Mesendoderm (in vitro differentiated cells): ENCODE measurements at regions not wholly inside any gene's neighbourhood (a gene's known extent, or its start where the extent isn't known, plus 50 kb on each side); places are given as distances from the start of the nearest gene placed in this dataset.
A peak's percentile ranks its signal among the peaks of the same experiment; 100 is the strongest.

ENCODE experiments used
- DNase-seq: peaks from one replicate; pipeline ENCODE4 v3.0.0; 2013
- H2AK5ac ChIP-seq: 2 replicates; pipeline ENCODE4 v1.6.1; 2013; ENCODE audit warnings: low read length, inconsistent platforms
- H2BK120ac ChIP-seq: 2 replicates; pipeline ENCODE4 v1.6.1; 2013; ENCODE audit warnings: low read depth, mild to moderate bottlenecking, low read length, moderate library complexity, mixed read lengths
- H2BK15ac ChIP-seq: replicated peaks from 2 replicates; pipeline ENCODE4 v1.6.1; 2013; ENCODE audit warnings: low read depth, mild to moderate bottlenecking, moderate library complexity
- H2BK5ac ChIP-seq: 2 replicates; pipeline ENCODE4 v1.6.1; 2013; ENCODE audit warnings: low read length, inconsistent platforms
- H3K18ac ChIP-seq: 2 replicates; pipeline ENCODE4 v1.6.1; 2013; ENCODE audit warnings: mild to moderate bottlenecking, low read length, mixed read lengths
- H3K23ac ChIP-seq: one replicate; pipeline ENCODE4 v1.6.1; 2013; ENCODE audit warnings: low read length
- H3K27ac ChIP-seq: 2 replicates; pipeline ENCODE4 v1.5.1; 2013; ENCODE audit warnings: low read depth, mild to moderate bottlenecking, inconsistent platforms, low read length, moderate library complexity
- H3K27me3 ChIP-seq: 2 replicates; pipeline ENCODE4 v1.6.1; 2013; ENCODE audit warnings: low read length, control low read depth, mild to moderate bottlenecking, inconsistent platforms; ENCODE audit not compliant: insufficient read depth, poor library complexity
- H3K36me3 ChIP-seq: 2 replicates; pipeline ENCODE4 v1.6.1; 2013; ENCODE audit warnings: low read length, inconsistent platforms; ENCODE audit not compliant: control insufficient read depth, insufficient read depth
- H3K4ac ChIP-seq: one replicate; pipeline ENCODE4 v1.6.1; 2013; ENCODE audit warnings: low read depth, mild to moderate bottlenecking, low read length, moderate library complexity
- H3K4me1 ChIP-seq: 2 replicates; pipeline ENCODE4 v1.6.1; 2013; ENCODE audit warnings: low read depth, low read length, inconsistent platforms; ENCODE audit not compliant: control insufficient read depth
- H3K4me2 ChIP-seq: 2 replicates; pipeline ENCODE4 v1.6.1; 2013; ENCODE audit warnings: low read length
- H3K4me3 ChIP-seq: 2 replicates; pipeline ENCODE4 v1.5.1; 2013; ENCODE audit warnings: mild to moderate bottlenecking, low read length
- H3K56ac ChIP-seq: one replicate; pipeline ENCODE4 v1.6.1; 2013; ENCODE audit warnings: low read length
- H3K79me1 ChIP-seq: 2 replicates; pipeline ENCODE4 v1.6.1; 2013; ENCODE audit warnings: low read length, inconsistent platforms
- H3K79me2 ChIP-seq: 2 replicates; pipeline ENCODE4 v1.6.1; 2013; ENCODE audit warnings: mild to moderate bottlenecking, low read length; ENCODE audit not compliant: control insufficient read depth, insufficient read depth
- H3K9ac ChIP-seq: 2 replicates; pipeline ENCODE4 v1.6.1; 2013; ENCODE audit warnings: low read length, inconsistent platforms
- H4K5ac ChIP-seq: one replicate; pipeline ENCODE4 v1.6.1; 2013; ENCODE audit warnings: low read length
- H4K8ac ChIP-seq: one replicate; pipeline ENCODE4 v1.6.1; 2013; ENCODE audit warnings: low read depth, mild to moderate bottlenecking, control low read depth, low read length, moderate library complexity
- WGBS: extraction: QIAGEN DNeasy Blood & Tissue Kit; methylation state at CpG from one replicate; pipeline ENCODE4 v1.1.7; 2013; ENCODE audit warnings: low lambda C conversion rate, missing lambda C conversion rate; ENCODE audit not compliant: insufficient coverage; ENCODE audit errors: extremely low coverage; 5-methylcytosine and 5-hydroxymethylcytosine counted together

DNA sequence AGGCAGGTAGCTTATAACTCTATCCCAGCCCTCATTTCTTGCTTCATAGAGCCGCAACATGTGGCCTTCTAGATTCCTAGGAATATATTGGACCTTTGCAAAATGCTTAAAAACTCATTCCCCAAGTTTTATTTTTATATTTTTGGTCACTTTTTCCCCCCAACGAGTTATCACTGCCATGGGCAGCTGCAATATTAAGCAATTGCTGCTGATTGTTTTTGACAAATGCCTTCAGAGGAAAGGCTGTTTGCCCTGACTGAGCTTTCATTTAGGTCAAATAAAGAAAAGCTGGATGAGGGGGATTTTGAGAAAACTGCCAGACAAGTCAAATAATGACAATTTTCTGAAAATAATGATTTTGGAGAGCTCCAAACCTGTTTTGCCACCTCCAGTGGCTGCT lies 976.9 kb upstream of the MBL2 start:
- H3K36me3 ChIP-seq: no peaks in the 10 kb centered on the region
- H2AK5ac ChIP-seq: no peak overlapping the region
- H2BK5ac ChIP-seq: no peak overlapping the region
- H3K27ac ChIP-seq: no peak overlapping the region
- no peak overlapping the region for H3K18ac ChIP-seq
- no peaks in the 10 kb centered on the region for H3K27me3 ChIP-seq
- H2BK15ac ChIP-seq: no peak overlapping the region
- H4K8ac ChIP-seq: no peak overlapping the region
- H3K4ac ChIP-seq: no peak overlapping the region
- no peaks in the 10 kb centered on the region for H3K4me1 ChIP-seq
- H3K23ac ChIP-seq: no peak overlapping the region
- H3K79me1 ChIP-seq: no peaks in the 10 kb centered on the region
- no peak overlapping the region for H2BK120ac ChIP-seq
- no peaks in the 10 kb centered on the region for H3K79me2 ChIP-seq
- H3K4me3 ChIP-seq: no peak overlapping the region
- H3K56ac ChIP-seq: no peak overlapping the region
- no peak for DNase-seq
- H3K9ac ChIP-seq: no peak overlapping the region
- no peak overlapping the region for H3K4me2 ChIP-seq
- H4K5ac ChIP-seq: no peak overlapping the region
- no CpG with 5 or more reads among the region's 2 CpGs for WGBS

DNA sequence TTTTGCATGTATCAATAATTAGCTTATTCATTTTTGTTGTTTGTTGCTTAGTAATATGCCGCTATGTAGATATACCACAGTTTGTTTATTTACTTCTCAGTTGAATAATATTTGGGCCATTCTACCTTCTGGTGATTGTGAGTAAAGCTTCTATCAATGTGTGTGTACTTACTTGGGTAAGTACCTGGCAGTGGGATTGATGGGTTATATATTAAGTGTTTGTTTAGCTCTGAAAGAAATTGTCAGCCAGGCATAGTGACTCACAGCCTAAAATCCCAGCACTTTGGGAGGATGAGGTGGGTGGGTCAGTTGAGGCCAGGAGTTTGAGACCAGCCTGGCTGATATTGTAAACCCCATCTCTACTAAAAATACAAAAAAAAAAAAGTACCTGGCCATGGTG lies 975.7 kb upstream of the MBL2 start:
- no peak overlapping the region for H3K4ac ChIP-seq
- no CpG with 5 or more reads among the region's 1 CpG for WGBS

DNA sequence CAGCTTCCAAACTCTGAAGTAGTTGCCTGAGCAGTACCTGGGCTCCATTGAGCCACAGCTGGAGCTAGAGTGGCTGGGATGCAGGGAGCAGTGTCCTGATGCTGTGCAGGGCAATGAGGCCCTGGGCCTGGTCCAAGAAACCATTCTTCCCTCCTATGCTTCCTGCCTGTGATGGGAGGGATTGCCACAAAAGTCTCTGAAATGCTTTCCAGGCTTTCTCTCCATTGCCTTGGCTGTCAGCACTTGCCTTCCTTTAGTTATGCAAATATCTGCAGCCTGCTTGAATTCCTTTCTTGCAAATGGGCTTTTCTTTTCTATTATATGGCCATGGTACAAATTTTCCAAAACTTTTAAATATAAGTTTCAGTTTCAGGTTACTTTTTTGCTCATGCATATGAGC lies 972.2 kb upstream of the MBL2 start:
- no peak overlapping the region for H2BK120ac ChIP-seq
- no peak overlapping the region for H3K27ac ChIP-seq
- H4K8ac ChIP-seq: no peak overlapping the region
- H2BK15ac ChIP-seq: no peak overlapping the region
- no peaks in the 10 kb centered on the region for H3K27me3 ChIP-seq
- H3K4me3 ChIP-seq: no peak overlapping the region
- H3K4me2 ChIP-seq: no peak overlapping the region
- H2BK5ac ChIP-seq: no peak overlapping the region
- no peak overlapping the region for H3K18ac ChIP-seq
- DNase-seq: peak; percentile 16
- no peaks in the 10 kb centered on the region for H3K4me1 ChIP-seq
- H3K4ac ChIP-seq: no peak overlapping the region
- H3K23ac ChIP-seq: no peak overlapping the region
- no peaks in the 10 kb centered on the region for H3K79me2 ChIP-seq
- H3K56ac ChIP-seq: no peak overlapping the region
- no peak overlapping the region for H4K5ac ChIP-seq
- no peak overlapping the region for H2AK5ac ChIP-seq
- H3K79me1 ChIP-seq: no peaks in the 10 kb centered on the region
- no peak overlapping the region for H3K9ac ChIP-seq
- no peaks in the 10 kb centered on the region for H3K36me3 ChIP-seq

More for the DNA sequence above, 975.7 kb upstream of the MBL2 start:
- Histone ChIP-seq H3K23ac (no peak overlapping the region), H3K79me1 (no peaks in the 10 kb centered on the region), H3K36me3 (no peaks in the 10 kb centered on the region), H3K56ac (no peak overlapping the region), H2BK5ac (no peak overlapping the region), H3K27me3 (no peaks in the 10 kb centered on the region), H3K18ac (no peak overlapping the region), H3K4me3 (no peak overlapping the region), H2BK15ac (no peak overlapping the region), H2AK5ac (no peak overlapping the region), H4K8ac (no peak overlapping the region), H3K9ac (no peak overlapping the region), H2BK120ac (no peak overlapping the region), H4K5ac (no peak overlapping the region), H3K27ac (no peak overlapping the region), H3K4me1 (no peaks in the 10 kb centered on the region), H3K4me2 (no peak overlapping the region), H3K79me2 (no peaks in the 10 kb centered on the region)
- no peak for DNase-seq

DNA sequence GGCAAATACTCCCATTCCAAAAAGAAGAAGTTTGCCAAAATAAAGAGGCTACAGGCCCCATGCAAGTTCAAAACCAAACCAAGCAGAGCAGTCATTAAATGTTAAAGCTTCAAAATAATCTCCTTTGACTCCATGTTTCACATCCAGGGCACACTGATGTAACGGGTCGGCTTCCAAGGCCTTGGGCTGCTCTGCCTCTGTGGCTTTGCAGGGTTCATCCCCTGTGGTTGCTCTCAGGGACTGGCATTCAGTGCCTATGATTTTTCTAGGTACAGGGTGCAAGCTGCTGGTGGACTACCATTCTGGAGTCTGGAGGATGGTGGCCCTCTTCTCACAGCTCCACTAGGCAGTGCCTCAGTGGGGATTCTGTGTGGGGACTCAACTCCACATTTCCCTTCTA lies 971.6 kb upstream of the MBL2 start:
- no CpG with 5 or more reads among the region's 2 CpGs for WGBS
- Histone ChIP-seq H3K27me3 (no peaks in the 10 kb centered on the region), H3K36me3 (no peaks in the 10 kb centered on the region), H3K9ac (no peak overlapping the region), H3K4me3 (no peak overlapping the region), H3K4me2 (no peak overlapping the region), H2BK15ac (no peak overlapping the region), H4K8ac (no peak overlapping the region), H3K23ac (no peak overlapping the region), H3K4me1 (no peaks in the 10 kb centered on the region), H3K56ac (no peak overlapping the region), H2AK5ac (no peak overlapping the region), H2BK5ac (no peak overlapping the region), H3K27ac (no peak overlapping the region), H3K79me2 (no peaks in the 10 kb centered on the region), H2BK120ac (no peak overlapping the region), H3K79me1 (no peaks in the 10 kb centered on the region), H3K18ac (no peak overlapping the region), H3K4ac (no peak overlapping the region), H4K5ac (no peak overlapping the region)
- DNase-seq: no peak

DNA sequence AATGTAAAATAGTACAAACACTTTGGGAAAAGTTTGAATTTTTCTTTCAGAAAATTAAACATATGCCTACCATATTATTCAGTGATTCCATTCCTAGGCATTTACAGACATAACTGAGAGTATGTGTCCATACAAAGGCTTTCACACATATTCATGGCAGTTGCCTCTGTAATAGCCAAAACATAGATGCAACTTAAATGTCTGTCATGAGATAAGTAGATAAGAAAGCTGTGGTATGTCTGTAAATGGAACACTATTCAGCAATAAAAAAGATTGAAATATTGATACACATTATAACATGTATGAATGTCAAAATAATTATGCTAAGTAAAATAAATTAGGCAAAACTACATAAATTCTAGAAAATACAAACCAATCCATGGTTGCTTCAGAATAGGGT lies 964.5 kb upstream of the MBL2 start:
- H4K8ac ChIP-seq: no peak overlapping the region
- DNase-seq: no peak
- H3K9ac ChIP-seq: no peak overlapping the region
- no peaks in the 10 kb centered on the region for H3K27me3 ChIP-seq
- H2BK120ac ChIP-seq: no peak overlapping the region
- H3K79me2 ChIP-seq: no peaks in the 10 kb centered on the region
- H3K36me3 ChIP-seq: no peaks in the 10 kb centered on the region
- H3K18ac ChIP-seq: no peak overlapping the region
- H2BK15ac ChIP-seq: no peak overlapping the region
- no peak overlapping the region for H3K56ac ChIP-seq
- no peak overlapping the region for H3K4me3 ChIP-seq
- no peak overlapping the region for H2AK5ac ChIP-seq
- H3K27ac ChIP-seq: no peak overlapping the region
- no peaks in the 10 kb centered on the region for H3K4me1 ChIP-seq
- no peak overlapping the region for H3K4me2 ChIP-seq
- no peaks in the 10 kb centered on the region for H3K79me1 ChIP-seq
- H2BK5ac ChIP-seq: no peak overlapping the region
- H4K5ac ChIP-seq: no peak overlapping the region
- no peak overlapping the region for H3K23ac ChIP-seq
- H3K4ac ChIP-seq: no peak overlapping the region

DNA sequence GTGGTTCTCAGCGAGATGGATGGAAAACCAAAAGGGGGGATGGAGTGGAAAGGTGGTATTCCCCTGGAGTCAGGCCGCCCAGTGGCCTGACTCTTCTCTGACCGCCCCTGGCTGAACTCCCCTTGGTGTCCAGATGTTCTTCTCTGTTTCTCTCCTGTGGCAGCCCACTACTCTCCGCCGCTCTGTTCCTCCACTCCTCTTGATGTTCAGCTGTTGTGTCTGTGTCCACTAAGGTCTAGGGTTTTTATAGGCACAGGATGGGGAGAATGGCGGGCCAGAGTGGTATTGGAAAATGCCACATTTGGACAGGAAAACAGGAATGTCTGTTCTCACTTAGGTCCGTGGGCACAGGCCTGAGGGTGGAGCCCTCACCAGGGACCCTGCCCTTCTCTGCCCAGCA lies 954.3 kb upstream of the MBL2 start:
- H3K4me3 ChIP-seq: no peak overlapping the region
- H4K5ac ChIP-seq: no peak overlapping the region
- no peak overlapping the region for H2AK5ac ChIP-seq
- H3K4ac ChIP-seq: no peak overlapping the region
- no peaks in the 10 kb centered on the region for H3K79me1 ChIP-seq
- H2BK15ac ChIP-seq: no peak overlapping the region
- no peak overlapping the region for H3K4me2 ChIP-seq
- no peaks in the 10 kb centered on the region for H3K79me2 ChIP-seq
- DNase-seq: no peak
- no peak overlapping the region for H2BK5ac ChIP-seq
- WGBS: no CpG with 5 or more reads among the region's 7 CpGs
- no peaks in the 10 kb centered on the region for H3K36me3 ChIP-seq
- no peak overlapping the region for H3K9ac ChIP-seq
- no peak overlapping the region for H3K23ac ChIP-seq
- H3K27me3 ChIP-seq: no peaks in the 10 kb centered on the region
- no peak overlapping the region for H3K56ac ChIP-seq
- no peak overlapping the region for H3K27ac ChIP-seq
- no peak overlapping the region for H4K8ac ChIP-seq
- no peak overlapping the region for H2BK120ac ChIP-seq
- no peaks in the 10 kb centered on the region for H3K4me1 ChIP-seq
- no peak overlapping the region for H3K18ac ChIP-seq
